ENCODE measurements at regions not wholly inside any gene's neighbourhood (a gene's known extent, or its start where the extent isn't known, plus 50 kb on each side); places are given as distances from the start of the nearest gene placed in this dataset.

GRCh38 chr2:144925886-144926285, 406.0 kb upstream of the ZEB2 start:
- no peak for TF ChIP-seq CTCF (IDR thresholded peaks at IDR 0.05; ENCODE audit: unreplicated experiment)
- no peak for DNase-seq (ENCODE audit: unreplicated experiment)
- Mint-ChIP-seq H3K4me3 (ENCODE audit: unreplicated experiment) (no peak overlapping the region), H3K9me3 (ENCODE audit: unreplicated experiment) (peaks cover 16% of the 10 kb centered on the region), H3K4me1 (ENCODE audit: insufficient read depth, unreplicated experiment) (no peaks in the 10 kb centered on the region), H3K36me3 (ENCODE audit: insufficient read depth, unreplicated experiment) (no peaks in the 10 kb centered on the region), H3K27ac (ENCODE audit: low read depth, unreplicated experiment) (no peak overlapping the region), H3K27me3 (ENCODE audit: insufficient read depth, unreplicated experiment) (no peaks in the 10 kb centered on the region)
- CTCF ChIA-PET: no interaction called here
- no TSS peak for BruUV-seq (replicated peaks)
- intact Hi-C loops (cut with micrococcal nuclease): no loop called here
- POLR2A ChIA-PET: no interaction called here

- ChIA-PET POLR2A (no interaction called here), CTCF (no interaction called here)
- DNase-seq (ENCODE audit: unreplicated experiment): no peak
- BruUV-seq (replicated peaks): no TSS peak
- H3K9me3 Mint-ChIP-seq (ENCODE audit: unreplicated experiment): peaks cover 16% of the 10 kb centered on the region
- H3K27ac Mint-ChIP-seq (ENCODE audit: low read depth, unreplicated experiment): no peak overlapping the region
- no peak overlapping the region for H3K4me3 Mint-ChIP-seq (ENCODE audit: unreplicated experiment)
- no peaks in the 10 kb centered on the region for H3K27me3 Mint-ChIP-seq (ENCODE audit: insufficient read depth, unreplicated experiment)
- no peak for TF ChIP-seq CTCF (IDR thresholded peaks at IDR 0.05; ENCODE audit: unreplicated experiment)
- H3K36me3 Mint-ChIP-seq (ENCODE audit: insufficient read depth, unreplicated experiment): no peaks in the 10 kb centered on the region
- intact Hi-C loops (cut with micrococcal nuclease): no loop called here
- no peaks in the 10 kb centered on the region for H3K4me1 Mint-ChIP-seq (ENCODE audit: insufficient read depth, unreplicated experiment)
Observed at GRCh38 chr2:144924827-144925226, 404.9 kb upstream of the ZEB2 start.

- intact Hi-C loops (cut with micrococcal nuclease): no loop called here
- Mint-ChIP-seq H3K9me3 (ENCODE audit: unreplicated experiment) (peaks cover 11% of the 10 kb centered on the region), H3K4me1 (ENCODE audit: insufficient read depth, unreplicated experiment) (no peaks in the 10 kb centered on the region), H3K27ac (ENCODE audit: low read depth, unreplicated experiment) (no peak overlapping the region), H3K36me3 (ENCODE audit: insufficient read depth, unreplicated experiment) (no peaks in the 10 kb centered on the region), H3K27me3 (ENCODE audit: insufficient read depth, unreplicated experiment) (no peaks in the 10 kb centered on the region), H3K4me3 (ENCODE audit: unreplicated experiment) (no peak overlapping the region)
- POLR2A ChIA-PET: no interaction called here
- DNase-seq (ENCODE audit: unreplicated experiment): no peak
- CTCF ChIA-PET: no interaction called here
- no TSS peak for BruUV-seq (replicated peaks)
- TF ChIP-seq CTCF (IDR thresholded peaks at IDR 0.05; ENCODE audit: unreplicated experiment): no peak
Observed at GRCh38 chr2:144922519-144922918, 402.6 kb upstream of the ZEB2 start.

- intact Hi-C loops (cut with micrococcal nuclease): no loop called here
- TF ChIP-seq CTCF (IDR thresholded peaks at IDR 0.05; ENCODE audit: unreplicated experiment): no peak
Observed at GRCh38 chr2:144920755-144921530, 401.0 kb upstream of the ZEB2 start.

More at GRCh38 chr2:144920755-144921530, 401.0 kb upstream of the ZEB2 start:
- ChIA-PET POLR2A (interaction anchor here (0.6 to 0.8 kb wide), 2 partner anchors 25 to 1829 kb away, joined by 3 to 4 read pairs; no protein-coding TSS in a partner anchor), CTCF (interaction anchor here (0.6 kb wide), 1 partner anchor 52 kb away, joined by 3 read pairs; no protein-coding TSS in a partner anchor)
- DNase-seq (ENCODE audit: unreplicated experiment): no peak
- no peaks in the 10 kb centered on the region for H3K36me3 Mint-ChIP-seq (ENCODE audit: insufficient read depth, unreplicated experiment)
- H3K4me1 Mint-ChIP-seq (ENCODE audit: insufficient read depth, unreplicated experiment): no peaks in the 10 kb centered on the region
- no TSS peak for BruUV-seq (replicated peaks)
- H3K9me3 Mint-ChIP-seq (ENCODE audit: unreplicated experiment): peaks cover 7% of the 10 kb centered on the region
- no peaks in the 10 kb centered on the region for H3K27me3 Mint-ChIP-seq (ENCODE audit: insufficient read depth, unreplicated experiment)
- no peak overlapping the region for H3K27ac Mint-ChIP-seq (ENCODE audit: low read depth, unreplicated experiment)
- no peak overlapping the region for H3K4me3 Mint-ChIP-seq (ENCODE audit: unreplicated experiment)

Measured in MCF 10A (cell line).